ENCODE measurements at regions not wholly inside any gene's neighbourhood (a gene's known extent, or its start where the extent isn't known, plus 50 kb on each side); places are given as distances from the start of the nearest gene placed in this dataset.
"Not testable (repeated sequence)": the region's sequence is repeated elsewhere in the genome, so short reads cannot be mapped to it uniquely, and the experiment has no call there.

DNA sequence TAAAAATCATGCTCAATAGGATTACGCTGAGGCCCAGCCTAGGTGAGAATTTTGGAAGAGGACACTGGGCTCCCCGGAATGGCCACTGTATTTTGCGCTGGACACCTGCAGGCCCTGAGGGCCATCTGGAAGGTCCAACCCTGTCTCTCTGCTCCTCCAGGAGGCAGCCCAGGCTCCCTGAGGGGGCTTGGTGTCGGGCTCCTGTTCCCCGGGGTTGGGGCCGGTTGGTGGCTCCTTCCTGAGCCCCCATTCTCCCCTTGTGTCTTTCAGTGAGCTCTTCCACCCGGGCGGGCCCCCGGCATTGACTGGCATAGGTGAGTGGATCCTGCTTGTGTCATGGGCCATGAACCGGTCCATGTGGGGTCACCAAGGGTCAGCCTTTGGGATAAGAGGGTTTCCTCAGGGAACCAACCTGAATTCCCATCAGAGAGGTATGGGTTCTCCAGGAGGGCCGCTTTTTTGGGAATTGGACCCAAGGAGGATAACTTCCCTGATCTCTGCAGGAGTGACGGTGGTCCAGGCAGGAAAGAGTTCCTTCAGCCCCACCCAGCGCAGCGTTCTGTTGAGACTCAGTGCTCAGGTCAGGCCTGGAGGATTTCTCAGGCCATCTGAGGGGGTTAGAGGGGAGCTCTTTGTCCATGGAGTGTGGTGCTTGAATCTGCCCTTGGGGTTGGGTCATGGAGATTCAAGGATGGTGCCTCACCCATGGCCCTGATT lies 187.8 kb downstream of the UBE3A start:
- Histone ChIP-seq H3K27ac (replicated peaks) (no peak overlapping the region), H3K4me3 (replicated peaks; ENCODE audit: insufficient read depth, low read length) (no peak overlapping the region), H3K27me3 (ENCODE audit: insufficient read depth, poor library complexity, severe bottlenecking) (no peaks in the 10 kb centered on the region)
- DNase-seq (ENCODE audit: low read depth in 1 of 2, low spot score in 1 of 2), result no peak
- TF ChIP-seq, protein P1, sequence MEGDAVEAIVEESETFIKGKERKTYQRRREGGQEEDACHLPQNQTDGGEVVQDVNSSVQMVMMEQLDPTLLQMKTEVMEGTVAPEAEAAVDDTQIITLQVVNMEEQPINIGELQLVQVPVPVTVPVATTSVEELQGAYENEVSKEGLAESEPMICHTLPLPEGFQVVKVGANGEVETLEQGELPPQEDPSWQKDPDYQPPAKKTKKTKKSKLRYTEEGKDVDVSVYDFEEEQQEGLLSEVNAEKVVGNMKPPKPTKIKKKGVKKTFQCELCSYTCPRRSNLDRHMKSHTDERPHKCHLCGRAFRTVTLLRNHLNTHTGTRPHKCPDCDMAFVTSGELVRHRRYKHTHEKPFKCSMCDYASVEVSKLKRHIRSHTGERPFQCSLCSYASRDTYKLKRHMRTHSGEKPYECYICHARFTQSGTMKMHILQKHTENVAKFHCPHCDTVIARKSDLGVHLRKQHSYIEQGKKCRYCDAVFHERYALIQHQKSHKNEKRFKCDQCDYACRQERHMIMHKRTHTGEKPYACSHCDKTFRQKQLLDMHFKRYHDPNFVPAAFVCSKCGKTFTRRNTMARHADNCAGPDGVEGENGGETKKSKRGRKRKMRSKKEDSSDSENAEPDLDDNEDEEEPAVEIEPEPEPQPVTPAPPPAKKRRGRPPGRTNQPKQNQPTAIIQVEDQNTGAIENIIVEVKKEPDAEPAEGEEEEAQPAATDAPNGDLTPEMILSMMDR (IDR thresholded peaks at IDR 0.05; ENCODE audit: insufficient read depth, low read length), result no peak
- TF ChIP-seq, protein P2, sequence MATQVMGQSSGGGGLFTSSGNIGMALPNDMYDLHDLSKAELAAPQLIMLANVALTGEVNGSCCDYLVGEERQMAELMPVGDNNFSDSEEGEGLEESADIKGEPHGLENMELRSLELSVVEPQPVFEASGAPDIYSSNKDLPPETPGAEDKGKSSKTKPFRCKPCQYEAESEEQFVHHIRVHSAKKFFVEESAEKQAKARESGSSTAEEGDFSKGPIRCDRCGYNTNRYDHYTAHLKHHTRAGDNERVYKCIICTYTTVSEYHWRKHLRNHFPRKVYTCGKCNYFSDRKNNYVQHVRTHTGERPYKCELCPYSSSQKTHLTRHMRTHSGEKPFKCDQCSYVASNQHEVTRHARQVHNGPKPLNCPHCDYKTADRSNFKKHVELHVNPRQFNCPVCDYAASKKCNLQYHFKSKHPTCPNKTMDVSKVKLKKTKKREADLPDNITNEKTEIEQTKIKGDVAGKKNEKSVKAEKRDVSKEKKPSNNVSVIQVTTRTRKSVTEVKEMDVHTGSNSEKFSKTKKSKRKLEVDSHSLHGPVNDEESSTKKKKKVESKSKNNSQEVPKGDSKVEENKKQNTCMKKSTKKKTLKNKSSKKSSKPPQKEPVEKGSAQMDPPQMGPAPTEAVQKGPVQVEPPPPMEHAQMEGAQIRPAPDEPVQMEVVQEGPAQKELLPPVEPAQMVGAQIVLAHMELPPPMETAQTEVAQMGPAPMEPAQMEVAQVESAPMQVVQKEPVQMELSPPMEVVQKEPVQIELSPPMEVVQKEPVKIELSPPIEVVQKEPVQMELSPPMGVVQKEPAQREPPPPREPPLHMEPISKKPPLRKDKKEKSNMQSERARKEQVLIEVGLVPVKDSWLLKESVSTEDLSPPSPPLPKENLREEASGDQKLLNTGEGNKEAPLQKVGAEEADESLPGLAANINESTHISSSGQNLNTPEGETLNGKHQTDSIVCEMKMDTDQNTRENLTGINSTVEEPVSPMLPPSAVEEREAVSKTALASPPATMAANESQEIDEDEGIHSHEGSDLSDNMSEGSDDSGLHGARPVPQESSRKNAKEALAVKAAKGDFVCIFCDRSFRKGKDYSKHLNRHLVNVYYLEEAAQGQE (IDR thresholded peaks at IDR 0.05; ENCODE audit: insufficient replicate concordance, low read depth), result no peak
- TF ChIP-seq GABPA (IDR thresholded peaks at IDR 0.05; ENCODE audit: low read depth) (no peak), POLR2AphosphoS5 (IDR thresholded peaks at IDR 0.05; ENCODE audit: low read depth) (no peak), SPI1 (IDR thresholded peaks at IDR 0.05; ENCODE audit: borderline replicate concordance, low read depth) (no peak)

DNA sequence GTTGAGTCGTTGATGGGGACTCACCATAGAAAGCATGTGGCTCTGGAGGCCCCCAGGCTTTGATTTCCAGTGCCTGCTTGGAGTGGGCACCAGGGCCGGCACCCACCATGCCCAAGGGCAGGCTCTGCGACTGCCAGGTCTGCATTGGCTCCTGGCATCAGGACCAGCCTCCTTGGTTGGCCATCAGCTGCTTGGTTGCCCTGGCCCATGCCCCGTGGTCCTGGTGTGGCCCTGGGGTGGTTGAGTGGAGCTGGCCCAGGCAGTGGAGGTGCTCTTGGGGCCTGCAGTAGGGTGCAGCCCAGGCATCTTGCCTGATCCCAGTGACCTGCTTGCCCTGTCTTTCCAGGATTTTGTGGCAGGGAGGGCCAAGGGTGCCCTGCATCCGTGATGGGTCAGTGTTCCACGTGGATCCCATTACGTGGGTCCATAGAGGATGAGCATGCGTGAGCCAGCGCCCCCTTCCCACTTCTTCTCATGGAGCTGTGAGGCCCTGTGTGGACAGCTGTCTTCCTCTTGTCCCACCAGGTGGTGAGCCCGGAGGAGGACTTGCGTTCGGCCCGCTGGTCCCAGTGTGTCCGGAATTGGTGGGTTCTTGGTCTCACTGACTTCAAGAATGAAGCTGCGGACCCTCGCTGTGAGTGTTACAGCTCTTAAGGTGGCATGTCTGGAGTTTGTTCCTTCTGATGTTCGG lies 187.0 kb downstream of the UBE3A start:
- H3K27me3 ChIP-seq (ENCODE audit: insufficient read depth, poor library complexity, severe bottlenecking), result no peaks in the 10 kb centered on the region
- DNase-seq (ENCODE audit: low read depth in 1 of 2, low spot score in 1 of 2), result no peak
- H3K4me3 ChIP-seq (replicated peaks; ENCODE audit: insufficient read depth, low read length), result no peak overlapping the region
- no peak overlapping the region for H3K27ac ChIP-seq (replicated peaks)
- TF ChIP-seq SPI1 (IDR thresholded peaks at IDR 0.05; ENCODE audit: borderline replicate concordance, low read depth) (no peak), POLR2AphosphoS5 (IDR thresholded peaks at IDR 0.05; ENCODE audit: low read depth) (no peak), GABPA (IDR thresholded peaks at IDR 0.05; ENCODE audit: low read depth) (no peak)
- TF ChIP-seq, protein P2 (IDR thresholded peaks at IDR 0.05; ENCODE audit: insufficient replicate concordance, low read depth), result no peak
- TF ChIP-seq, protein P1 (IDR thresholded peaks at IDR 0.05; ENCODE audit: insufficient read depth, low read length), result no peak

DNA sequence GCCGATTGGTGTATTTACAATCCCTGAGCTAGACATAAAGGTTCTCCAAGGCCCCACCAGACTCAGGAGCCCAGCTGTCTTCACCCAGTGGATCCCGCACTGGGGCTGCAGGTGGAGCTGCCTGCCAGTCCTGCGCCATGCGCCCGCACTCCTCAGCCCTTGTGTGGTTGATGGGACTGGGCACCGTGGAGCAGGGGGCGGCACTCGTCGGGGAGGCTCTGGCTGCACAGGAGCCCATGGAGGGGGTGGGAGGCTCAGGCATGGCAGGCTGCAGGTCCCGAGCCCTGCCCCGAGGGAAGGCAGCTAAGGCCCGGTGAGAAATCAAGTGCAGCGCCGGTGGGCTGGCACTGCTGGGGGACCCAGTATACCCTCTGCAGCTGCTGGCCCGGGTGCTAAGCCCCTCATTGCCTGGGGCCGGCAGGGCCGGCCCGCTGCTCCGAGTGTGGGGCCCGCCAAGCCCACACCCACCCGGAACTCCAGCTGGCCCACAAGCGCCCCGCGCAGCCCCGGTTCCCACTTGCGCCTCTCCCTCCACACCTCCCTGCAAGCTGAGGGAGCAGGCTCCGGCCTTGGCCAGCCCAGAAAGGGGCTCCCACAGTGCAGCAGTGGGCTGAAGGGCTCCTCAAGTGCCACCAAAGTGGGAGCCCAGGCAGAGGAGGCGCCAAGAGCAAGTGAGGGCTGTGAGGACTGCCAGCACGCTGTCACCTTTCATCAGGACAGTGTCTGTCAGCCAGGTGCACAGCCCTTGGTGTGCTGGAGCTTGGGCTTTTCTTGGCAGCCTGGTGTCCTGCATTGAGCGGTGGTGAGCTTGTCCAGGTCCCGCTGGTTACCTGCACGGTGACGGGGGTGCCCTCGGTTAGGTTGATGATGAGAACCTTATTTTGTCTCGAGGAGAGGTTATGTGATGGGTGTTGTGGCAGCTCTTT lies 185.5 kb downstream of the UBE3A start:
- H3K27me3 ChIP-seq (ENCODE audit: insufficient read depth, poor library complexity, severe bottlenecking); H3K27ac ChIP-seq (replicated peaks); DNase-seq (ENCODE audit: low read depth in 1 of 2, low spot score in 1 of 2); H3K4me3 ChIP-seq (replicated peaks; ENCODE audit: insufficient read depth, low read length): not testable (repeated sequence)

DNA sequence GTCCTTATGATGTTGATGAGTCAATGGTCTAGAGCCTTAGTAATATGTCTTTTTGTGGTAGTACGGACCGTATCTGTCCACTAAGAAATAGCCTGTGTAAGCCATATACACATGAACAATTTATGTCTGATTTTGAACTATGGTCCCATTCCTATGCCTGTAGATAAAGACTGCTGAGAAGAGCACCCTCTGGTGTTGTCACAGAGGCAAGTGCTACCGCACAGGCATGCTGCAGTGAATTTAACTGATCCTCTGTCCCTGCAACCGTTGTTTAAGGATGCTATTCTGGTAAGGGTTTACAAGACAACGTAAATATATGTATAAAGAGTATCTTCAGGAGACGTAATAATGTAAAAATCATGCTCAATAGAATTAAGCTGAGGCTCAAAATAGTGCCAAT lies 170.7 kb downstream of the UBE3A start:
- no peak overlapping the region for H3K4me3 ChIP-seq (replicated peaks; ENCODE audit: insufficient read depth, low read length)
- DNase-seq (ENCODE audit: low read depth in 1 of 2, low spot score in 1 of 2), result peak in 1 of 2 experiments; percentile 2
- TF ChIP-seq, protein P1 (IDR thresholded peaks at IDR 0.05; ENCODE audit: insufficient read depth, low read length), result peak; percentile 26
- TF ChIP-seq SPI1 (IDR thresholded peaks at IDR 0.05; ENCODE audit: borderline replicate concordance, low read depth), result no peak

More for the DNA sequence above, 170.7 kb downstream of the UBE3A start:
- Histone ChIP-seq H3K27ac (replicated peaks) (no peak overlapping the region), H3K27me3 (ENCODE audit: insufficient read depth, poor library complexity, severe bottlenecking) (no peaks in the 10 kb centered on the region)

Measured in HL-60 (cell line).